Panc1 (cell line): ENCODE measurements at regions not wholly inside any gene's neighbourhood (a gene's known extent, or its start where the extent isn't known, plus 50 kb on each side); places are given as distances from the start of the nearest gene placed in this dataset.
"Not testable (repeated sequence)": the region's sequence is repeated elsewhere in the genome, so short reads cannot be mapped to it uniquely, and the experiment has no call there.

Experiments used
- ATAC-seq: fragments of 200-7000 bp; cut with Tn5 transposase; 2 replicates; pipeline ENCODE4 v1.9.1; 2020; ENCODE audit warnings: mild to moderate bottlenecking, moderate library complexity
- BruUV-seq: library from RNA; stranded (reverse); fragments of 400-500 nt; replicated peaks from 2 replicates; lab custom pipeline; 2021; lab: Mats Ljungman, UMichigan
- CTCF ChIA-PET: fragments of 300-600 bp; sonication (Branson Sonifier 250); formaldehyde crosslinking; loops from one replicate; lab custom pipeline; 2022; ENCODE audit warnings: antibody characterized with exemption; lab: Charles Lee
- POLR2A ChIA-PET: fragments of 300-600 bp; sonication (Branson Sonifier 250); formaldehyde crosslinking; loops from one replicate; lab custom pipeline; 2022; ENCODE audit warnings: antibody characterized with exemption; lab: Charles Lee
- DNase-seq: peaks from one replicate; pipeline ENCODE4 v3.0.0-alpha.2; 2010; ENCODE audit warnings: low read depth, low spot score
- H3K27ac ChIP-seq: 2 replicates; pipeline ENCODE4 v1.5.1; 2011; ENCODE audit warnings: mild to moderate bottlenecking, low read length, inconsistent platforms
- H3K27me3 ChIP-seq: fragments of 200-500 bp; sonication (Bioruptor generic); 2 replicates; pipeline ENCODE4 v1.6.0; 2014; ENCODE audit warnings: low read length, inconsistent platforms; ENCODE audit not compliant: control insufficient read depth, insufficient read depth
- H3K36me3 ChIP-seq: fragments of 200-500 bp; sonication (Bioruptor generic); 2 replicates; pipeline ENCODE4 v1.5.1; 2014; ENCODE audit warnings: inconsistent platforms, mild to moderate bottlenecking, low read length, moderate library complexity; ENCODE audit not compliant: control insufficient read depth, insufficient read depth
- H3K4me1 ChIP-seq: 2 replicates; pipeline ENCODE4 v1.5.1; 2011; ENCODE audit warnings: inconsistent platforms, mild to moderate bottlenecking, low read length, moderate library complexity; ENCODE audit not compliant: control insufficient read depth, insufficient read depth
- H3K4me3 ChIP-seq, 2 experiments: 2 replicates each; pipeline ENCODE4 v1.5.1; 2011 to 2012; ENCODE audit warnings: low read depth in 2 of 2, low read length in 2 of 2, mild to moderate bottlenecking in 2 of 2, inconsistent platforms in 1 of 2, moderate library complexity in 1 of 2
- H3K9me3 ChIP-seq: fragments of 200-500 bp; sonication (Bioruptor generic); 2 replicates; pipeline ENCODE4 v1.5.1; 2014; ENCODE audit warnings: low read depth, mild to moderate bottlenecking, inconsistent platforms, low read length, moderate library complexity; ENCODE audit not compliant: control insufficient read depth, insufficient read depth
- CTCF ChIP-seq: fragments of 450-650 bp; IDR thresholded peaks from 2 replicates; pipeline ENCODE4 v1.5.1; 2017; ENCODE audit warnings: mild to moderate bottlenecking
- POLR2AphosphoS5 ChIP-seq: IDR thresholded peaks from 2 replicates; pipeline ENCODE4 v1.6.1; 2012; ENCODE audit warnings: mild to moderate bottlenecking, low read depth, low read length, moderate library complexity
- SIN3A ChIP-seq: IDR thresholded peaks from 2 replicates; pipeline ENCODE4 v1.6.1; 2012; ENCODE audit warnings: low read depth, mild to moderate bottlenecking, low read length, moderate library complexity, borderline replicate concordance; ENCODE audit not compliant: insufficient read depth
- TCF7L2 ChIP-seq: IDR thresholded peaks from 2 replicates; pipeline ENCODE4 v1.6.1; 2011; ENCODE audit warnings: mild to moderate bottlenecking, low read depth, low read length, inconsistent platforms
- in situ Hi-C: cut with HindIII; loops from 2 replicates; pipeline ENCODE4 v1.10.0; 2016; ENCODE audit warnings: low sequenced_read_pairs, low pct_unique_long_range_greater_than_20kb
- intact Hi-C: fragments of 100-400 bp; cut with micrococcal nuclease; formaldehyde crosslinking; loops from one replicate; pipeline ENCODE4 v1.10.0; 2022; ENCODE audit not compliant: unreplicated experiment
- TF ChIP-seq, protein P1 (sequence below), 2 experiments: IDR thresholded peaks; 2 replicates each; pipeline ENCODE4 v1.6.1; 2011 to 2012; ENCODE audit warnings: low read depth in 2 of 2, control low read depth in 1 of 2, low read length in 1 of 2, mild to moderate bottlenecking in 1 of 2, moderate library complexity in 1 of 2; ENCODE audit not compliant: insufficient read depth in 1 of 2

DNA sequence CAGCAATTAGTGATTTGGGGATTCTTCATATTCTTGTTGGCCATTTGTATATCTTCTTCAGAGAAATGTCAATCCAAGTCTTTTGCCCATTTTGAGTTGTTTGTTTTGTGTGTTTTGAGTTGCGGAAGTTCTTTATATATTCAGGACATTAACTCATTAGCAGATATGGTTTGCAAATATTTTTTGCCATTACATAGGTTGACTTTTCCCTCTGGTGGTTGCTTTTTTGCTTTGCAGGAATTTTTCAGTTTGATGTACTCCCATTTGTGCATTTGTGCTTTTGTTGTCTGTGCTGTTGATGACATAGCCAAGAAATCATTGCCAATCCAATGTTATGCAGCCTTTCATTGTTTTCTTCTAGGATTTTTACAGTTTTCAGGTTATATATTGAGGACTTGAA, 63.6 kb upstream of the DNAJC1 start:
- Histone ChIP-seq H3K4me3 (no peak overlapping the region), H3K36me3 (no peaks in the 10 kb centered on the region), H3K27me3 (no peaks in the 10 kb centered on the region), H3K27ac (no peak overlapping the region), H3K9me3 (no peaks in the 10 kb centered on the region; the same call in 1 of the 2 replicates), H3K4me1 (no peaks in the 10 kb centered on the region)
- TF ChIP-seq POLR2AphosphoS5 (no peak), SIN3A (no peak), CTCF (no peak), TCF7L2 (no peak)
- TF ChIP-seq, protein P1, sequence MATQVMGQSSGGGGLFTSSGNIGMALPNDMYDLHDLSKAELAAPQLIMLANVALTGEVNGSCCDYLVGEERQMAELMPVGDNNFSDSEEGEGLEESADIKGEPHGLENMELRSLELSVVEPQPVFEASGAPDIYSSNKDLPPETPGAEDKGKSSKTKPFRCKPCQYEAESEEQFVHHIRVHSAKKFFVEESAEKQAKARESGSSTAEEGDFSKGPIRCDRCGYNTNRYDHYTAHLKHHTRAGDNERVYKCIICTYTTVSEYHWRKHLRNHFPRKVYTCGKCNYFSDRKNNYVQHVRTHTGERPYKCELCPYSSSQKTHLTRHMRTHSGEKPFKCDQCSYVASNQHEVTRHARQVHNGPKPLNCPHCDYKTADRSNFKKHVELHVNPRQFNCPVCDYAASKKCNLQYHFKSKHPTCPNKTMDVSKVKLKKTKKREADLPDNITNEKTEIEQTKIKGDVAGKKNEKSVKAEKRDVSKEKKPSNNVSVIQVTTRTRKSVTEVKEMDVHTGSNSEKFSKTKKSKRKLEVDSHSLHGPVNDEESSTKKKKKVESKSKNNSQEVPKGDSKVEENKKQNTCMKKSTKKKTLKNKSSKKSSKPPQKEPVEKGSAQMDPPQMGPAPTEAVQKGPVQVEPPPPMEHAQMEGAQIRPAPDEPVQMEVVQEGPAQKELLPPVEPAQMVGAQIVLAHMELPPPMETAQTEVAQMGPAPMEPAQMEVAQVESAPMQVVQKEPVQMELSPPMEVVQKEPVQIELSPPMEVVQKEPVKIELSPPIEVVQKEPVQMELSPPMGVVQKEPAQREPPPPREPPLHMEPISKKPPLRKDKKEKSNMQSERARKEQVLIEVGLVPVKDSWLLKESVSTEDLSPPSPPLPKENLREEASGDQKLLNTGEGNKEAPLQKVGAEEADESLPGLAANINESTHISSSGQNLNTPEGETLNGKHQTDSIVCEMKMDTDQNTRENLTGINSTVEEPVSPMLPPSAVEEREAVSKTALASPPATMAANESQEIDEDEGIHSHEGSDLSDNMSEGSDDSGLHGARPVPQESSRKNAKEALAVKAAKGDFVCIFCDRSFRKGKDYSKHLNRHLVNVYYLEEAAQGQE (IDR thresholded peaks at IDR 0.05; ENCODE audit: insufficient read depth in 1 of 2, low read depth in 2 of 2, low read length in 1 of 2) = no peak
- intact Hi-C loops (no loop called here), in situ Hi-C loops (no loop called here)
- ATAC-seq (no peak), DNase-seq (no peak)
- POLR2A ChIA-PET = interaction anchor here (0.5 kb wide), 1 partner anchor 56 kb away, joined by 7 read pairs; no protein-coding TSS in a partner anchor
- BruUV-seq = no TSS peak
- CTCF ChIA-PET = no interaction called here

GRCh38 chr10:22060984-22061383, 57.5 kb upstream of the DNAJC1 start:
- BruUV-seq, H3K27me3 ChIP-seq, H3K27ac ChIP-seq, H3K4me3 ChIP-seq, H3K4me1 ChIP-seq, ATAC-seq, POLR2A ChIA-PET, in situ Hi-C loops, H3K9me3 ChIP-seq, CTCF ChIA-PET, H3K36me3 ChIP-seq, intact Hi-C loops, DNase-seq: not testable (repeated sequence)

- no peak for DNase-seq
- CTCF ChIA-PET = no interaction called here
- in situ Hi-C loops (no loop called here), intact Hi-C loops (no loop called here)
- H3K4me1 ChIP-seq = no peaks in the 10 kb centered on the region
- H3K4me3 ChIP-seq = no peak overlapping the region
- H3K36me3 ChIP-seq = no peaks in the 10 kb centered on the region
- H3K9me3 ChIP-seq = no peaks in the 10 kb centered on the region
- POLR2A ChIA-PET = no interaction called here
- no peaks in the 10 kb centered on the region for H3K27me3 ChIP-seq
- no peak for ATAC-seq
- H3K27ac ChIP-seq = no peak overlapping the region
- no TSS peak for BruUV-seq
- TF ChIP-seq CTCF (no peak), POLR2AphosphoS5 (no peak), TCF7L2 (no peak), SIN3A (no peak)
- TF ChIP-seq, protein P1 (IDR thresholded peaks at IDR 0.05; ENCODE audit: insufficient read depth in 1 of 2, low read depth in 2 of 2, low read length in 1 of 2) = no peak
Observed at GRCh38 chr10:22058201-22058600, 54.7 kb upstream of the DNAJC1 start.
